SKM-1 treated with dmso at 0.1 percent for 144 hours (cell line): ENCODE measurements at regions not wholly inside any gene's neighbourhood (a gene's known extent, or its start where the extent isn't known, plus 50 kb on each side); places are given as distances from the start of the nearest gene placed in this dataset.
A peak's percentile ranks its signal among the peaks of the same experiment; 100 is the strongest.
"Not testable (repeated sequence)": the region's sequence is repeated elsewhere in the genome, so short reads cannot be mapped to it uniquely, and the experiment has no call there.

ENCODE experiments used
- DNase-seq: peaks from one replicate; lab custom pipeline; 2025; ENCODE audit not compliant: unreplicated experiment; lab: John Stamatoyannopoulos, UW

DNA sequence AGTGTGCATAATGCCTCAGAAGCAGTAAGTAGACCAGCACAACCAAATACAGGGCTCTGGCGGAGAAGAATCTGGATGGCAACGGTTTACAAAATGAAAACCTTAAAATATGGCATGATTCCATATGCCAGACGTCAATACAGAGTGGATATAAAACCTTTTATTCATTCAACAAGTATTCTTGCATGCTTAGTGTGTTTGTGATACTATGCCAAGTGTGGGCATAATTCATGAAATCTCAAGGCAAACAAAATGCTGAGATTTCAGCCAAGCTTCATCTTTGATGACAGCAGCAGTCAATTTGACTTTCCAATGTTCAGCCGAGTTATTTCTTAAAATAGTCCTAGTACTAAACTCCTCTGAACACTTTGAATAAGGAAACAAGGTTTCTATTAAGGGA, 119.4 kb downstream of the CD24 start:
- no peak for DNase-seq

DNA sequence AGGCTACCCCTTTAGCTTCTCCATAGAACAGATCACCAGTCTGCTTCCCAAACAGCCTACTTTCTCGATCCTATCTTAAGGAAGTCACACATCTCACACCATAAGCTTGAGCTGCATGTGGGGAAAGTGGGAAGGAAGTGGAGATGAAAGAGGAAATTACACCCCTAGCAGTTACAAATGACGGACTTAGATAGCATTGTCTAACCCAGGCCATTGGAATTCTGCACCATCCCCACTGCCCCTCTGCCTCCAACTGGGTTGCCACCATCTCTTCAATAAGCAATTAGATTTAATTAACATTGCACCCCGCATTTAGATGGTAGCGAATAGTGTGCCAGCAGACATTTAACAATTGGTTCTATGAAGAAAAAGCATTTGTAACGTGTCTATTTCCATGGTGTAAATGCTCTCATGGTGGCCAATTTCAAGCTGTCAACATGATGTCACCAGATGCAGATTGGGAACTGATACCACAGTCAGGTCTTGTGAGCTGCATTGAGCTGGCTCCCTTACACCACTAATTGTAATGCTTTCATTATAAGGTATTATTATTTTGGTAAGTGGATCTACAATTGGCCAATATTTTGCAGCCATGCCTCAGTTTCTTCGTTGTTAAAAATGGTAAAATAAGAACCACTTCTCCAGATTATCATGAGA, 124.7 kb downstream of the CD24 start:
- peak; percentile 68 for DNase-seq

DNA sequence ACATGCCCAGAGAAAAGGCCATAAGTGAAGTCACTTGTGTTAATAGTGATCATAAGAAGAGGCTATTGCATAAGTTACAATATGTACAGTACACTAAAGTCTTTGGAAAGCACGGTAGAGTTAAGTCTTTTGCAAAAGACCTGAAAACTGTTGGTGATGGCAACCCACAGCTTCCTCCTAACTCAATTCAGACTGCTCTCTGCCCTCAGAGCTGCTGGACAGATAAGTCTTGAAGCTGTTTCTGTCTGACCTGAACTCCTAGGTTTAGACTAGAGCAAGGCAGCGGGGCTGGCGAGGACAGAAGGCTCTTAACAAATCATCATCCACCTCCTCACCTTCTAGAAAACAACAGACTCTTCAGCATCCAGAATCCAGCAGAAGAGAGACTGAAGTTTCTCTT, 125.4 kb downstream of the CD24 start:
- DNase-seq, result peak; percentile 86

DNA sequence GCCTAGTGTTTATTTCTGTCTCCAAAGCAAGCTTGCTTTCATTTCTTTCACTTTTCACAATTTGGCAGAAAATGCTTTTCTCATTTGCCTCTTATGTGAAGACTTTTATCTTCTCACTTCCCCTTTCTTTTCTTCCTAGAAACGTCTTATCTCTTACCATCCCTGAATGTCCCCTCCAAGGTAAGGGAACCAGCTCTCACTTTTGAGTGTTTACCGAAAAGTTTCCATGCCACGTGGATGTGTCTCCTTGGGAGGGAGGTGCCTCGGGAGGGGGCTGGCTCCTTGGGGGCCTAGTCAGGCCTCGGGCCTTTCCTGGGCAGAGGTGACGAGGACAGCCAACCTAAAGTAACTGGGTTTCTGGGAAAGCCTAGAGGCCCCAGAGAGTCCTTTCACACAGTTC, 127.4 kb downstream of the CD24 start:
- no peak for DNase-seq

DNA sequence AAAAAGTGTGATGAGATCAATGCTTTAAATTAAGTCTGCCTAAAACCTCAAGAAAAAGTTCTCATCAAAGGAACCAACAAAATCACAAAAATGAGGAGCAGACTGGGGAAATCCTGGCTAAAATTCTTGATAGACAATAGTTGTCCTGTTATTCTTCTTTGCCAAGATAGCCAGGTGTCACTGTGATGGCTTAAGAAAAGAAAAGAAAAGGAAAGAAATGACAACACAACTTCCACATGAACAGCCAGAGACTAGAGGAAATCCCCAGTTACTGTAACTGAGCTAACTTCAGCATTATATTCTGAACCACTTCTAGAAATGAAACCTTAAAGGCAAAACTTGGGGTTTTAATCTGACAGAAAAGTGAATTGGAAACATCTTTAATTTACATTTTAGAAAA, 129.6 kb downstream of the CD24 start:
- DNase-seq, result no peak

DNA sequence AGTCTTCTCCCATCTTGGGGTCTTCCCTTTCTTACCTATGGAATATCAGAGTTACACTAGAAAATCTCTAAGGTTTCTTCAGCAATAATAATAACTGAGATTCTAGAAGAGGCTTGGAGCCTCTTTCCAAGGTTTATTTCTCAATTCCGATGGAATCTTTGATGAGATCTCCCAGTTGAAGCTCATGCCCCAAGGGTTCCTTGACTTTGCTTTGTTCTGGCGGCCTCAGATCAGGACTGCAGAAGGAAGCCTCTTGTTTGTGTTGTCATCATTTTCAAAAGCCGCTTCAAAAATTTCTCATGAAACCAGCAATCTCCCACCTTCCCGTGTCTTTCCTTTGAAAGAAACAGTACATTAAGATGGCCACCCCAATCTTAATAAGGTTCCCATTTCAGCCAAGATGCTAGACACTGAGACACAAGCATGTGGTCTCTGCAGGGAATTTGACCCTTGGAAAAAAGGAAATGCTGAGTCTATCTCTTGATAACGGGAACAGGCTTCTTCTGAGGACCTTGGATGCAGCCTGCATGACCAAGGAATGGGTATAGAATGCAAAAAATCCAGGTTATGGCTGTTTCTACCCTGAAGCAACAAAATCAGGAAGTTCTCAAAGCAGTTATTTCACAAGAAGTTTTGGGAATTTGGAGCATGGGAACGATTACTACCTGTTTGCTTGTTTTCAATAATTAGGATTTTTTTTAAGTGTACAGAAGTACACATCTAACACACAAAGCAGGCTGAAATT, 141.6 kb downstream of the CD24 start:
- no peak for DNase-seq

DNA sequence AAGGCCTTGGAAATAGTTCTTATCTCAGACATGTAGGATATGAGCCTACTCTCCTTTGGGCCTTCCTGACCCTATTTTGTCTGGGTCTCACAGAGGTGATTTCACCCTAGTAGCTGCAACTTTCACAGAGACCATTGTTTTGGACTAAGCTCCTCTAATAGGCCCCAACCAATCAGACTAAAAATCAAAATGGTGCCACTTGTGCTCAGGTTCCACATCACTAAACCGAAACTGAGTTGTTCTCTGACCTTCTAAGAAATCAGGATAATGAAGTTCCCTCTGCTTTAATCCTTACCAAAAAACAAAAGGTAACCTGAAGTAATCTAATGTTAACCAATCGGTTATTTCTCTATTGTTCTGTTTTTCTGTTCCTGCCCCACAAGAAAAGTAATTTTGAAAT, 143.6 kb downstream of the CD24 start:
- no peak for DNase-seq

DNA sequence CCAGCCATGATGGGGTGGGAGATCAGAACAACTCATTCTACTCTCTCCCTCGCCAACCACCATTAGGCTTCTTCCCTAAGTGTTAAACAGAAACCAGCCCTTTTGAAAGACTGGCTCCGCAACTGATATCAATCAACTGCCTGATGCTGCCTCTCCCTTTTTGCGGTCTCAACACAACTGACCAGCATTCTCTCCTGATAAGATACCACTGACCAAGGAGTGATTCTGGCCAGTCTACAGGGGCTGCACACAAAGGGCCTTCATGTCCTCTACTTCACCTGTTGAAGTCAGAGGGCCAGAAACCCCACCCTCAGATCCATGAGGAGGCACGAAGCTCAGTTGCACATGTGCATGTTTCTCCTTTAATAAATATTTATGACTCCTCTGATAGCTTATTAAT, 145.1 kb downstream of the CD24 start:
- no peak for DNase-seq

DNA sequence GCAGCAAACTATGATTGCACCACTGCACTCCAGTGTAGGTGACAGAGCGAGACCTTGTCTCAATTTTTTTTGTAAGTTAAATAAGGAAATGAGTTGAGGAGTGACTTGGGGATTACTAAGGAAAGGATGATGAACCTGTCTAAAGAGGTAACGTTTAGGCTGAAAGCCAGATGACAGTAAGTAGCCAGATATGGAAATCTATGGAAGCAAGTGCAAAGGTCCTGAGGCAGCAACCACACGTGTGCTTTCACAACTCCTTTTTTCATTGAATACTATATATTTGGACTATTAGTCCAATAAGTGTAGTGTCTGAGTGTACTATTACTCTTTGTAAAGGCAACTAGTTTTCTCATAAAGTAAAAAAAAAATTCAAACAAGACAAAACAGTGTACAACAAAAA, 147.4 kb downstream of the CD24 start:
- no peak for DNase-seq

DNA sequence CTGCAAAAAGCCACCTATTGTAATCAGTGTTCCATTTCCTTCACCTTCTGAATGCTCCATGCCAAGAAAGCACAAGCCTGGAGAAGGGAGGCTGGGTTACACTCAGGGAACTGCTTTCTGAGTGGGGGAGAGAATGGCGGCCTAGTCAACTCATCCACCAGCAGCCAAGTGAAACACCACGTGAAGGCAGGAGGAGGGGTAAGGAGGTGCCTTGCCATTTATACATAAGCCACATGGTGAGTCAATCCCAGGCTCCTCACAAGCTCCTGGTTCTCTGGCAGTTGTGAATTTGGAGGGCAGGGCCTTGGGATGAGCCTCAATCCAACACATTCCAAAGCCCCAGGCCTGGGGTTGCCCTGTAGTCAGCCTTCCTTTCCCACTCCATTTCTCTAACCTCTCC, 149.4 kb downstream of the CD24 start:
- no peak for DNase-seq

DNA sequence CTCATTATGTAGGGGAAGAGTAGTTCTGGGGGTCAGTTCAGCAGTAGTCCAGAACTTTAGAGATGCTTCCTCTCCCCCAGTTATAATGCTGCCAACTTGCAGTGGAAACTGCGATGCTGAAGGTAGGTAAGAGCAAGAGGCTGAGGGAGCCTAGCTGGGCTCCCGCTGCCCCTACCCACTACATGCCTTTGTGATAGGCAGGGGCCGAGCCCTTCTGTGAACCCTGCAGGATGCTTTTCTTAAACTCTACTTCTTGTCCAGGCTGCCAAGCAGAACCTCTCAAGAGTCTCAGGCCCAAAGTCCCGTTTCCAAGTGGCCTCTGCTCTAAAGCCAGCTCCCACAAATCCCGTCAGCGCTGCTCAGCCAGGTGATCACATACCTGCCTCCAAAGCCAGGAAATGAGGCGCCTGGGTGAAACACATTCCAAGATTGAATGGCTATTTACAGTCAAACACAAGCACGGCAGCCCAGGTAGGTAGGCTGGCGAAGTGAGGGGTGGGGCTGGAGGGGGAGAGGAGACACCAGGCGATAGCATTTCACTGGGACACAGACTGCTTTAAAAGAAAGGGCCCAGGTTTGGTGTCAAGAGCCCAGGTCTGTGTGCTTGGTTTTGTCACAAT, 150.7 kb downstream of the CD24 start:
- no peak for DNase-seq

DNA sequence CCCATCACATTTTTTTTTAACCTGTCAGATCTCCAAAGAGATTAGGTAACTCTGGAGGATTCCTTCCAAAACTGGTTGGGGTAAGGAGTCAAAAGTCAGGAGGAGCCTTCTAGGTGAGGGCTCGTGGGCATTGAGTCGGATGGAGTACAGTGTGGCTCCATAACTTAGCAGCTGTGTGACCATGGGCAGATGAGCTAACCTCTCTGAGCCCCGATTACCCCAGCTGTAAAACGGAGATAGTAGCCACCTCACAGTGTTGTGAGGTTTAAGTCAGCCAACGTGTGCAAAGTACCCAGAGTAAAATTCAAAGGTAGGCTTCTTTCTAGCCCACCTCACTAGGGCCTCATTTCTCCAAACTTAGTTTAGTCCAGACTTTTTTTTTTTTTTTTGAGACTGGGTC, 151.5 kb downstream of the CD24 start:
- no peak for DNase-seq

DNA sequence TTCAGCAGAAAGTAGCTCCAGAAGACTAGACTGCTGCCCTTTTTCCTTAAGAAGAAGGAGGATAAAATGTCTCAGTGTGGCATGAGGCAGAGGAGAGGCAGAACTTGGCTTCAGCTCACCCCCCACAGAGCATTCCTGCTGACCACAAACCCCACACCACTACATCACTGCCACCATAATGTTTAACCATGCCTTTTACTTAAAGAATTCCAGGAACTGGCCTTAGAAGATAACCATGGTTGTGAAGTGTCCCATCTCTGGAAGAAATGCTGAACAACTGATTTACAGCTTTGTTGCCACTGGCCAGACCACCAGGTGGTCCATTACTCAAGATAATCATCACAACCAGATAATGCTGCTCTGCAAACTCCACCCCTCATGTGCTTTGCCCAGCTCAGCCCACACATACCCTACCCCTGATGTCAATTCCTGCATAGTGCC, 154.1 kb downstream of the CD24 start:
- DNase-seq, result no peak

DNA sequence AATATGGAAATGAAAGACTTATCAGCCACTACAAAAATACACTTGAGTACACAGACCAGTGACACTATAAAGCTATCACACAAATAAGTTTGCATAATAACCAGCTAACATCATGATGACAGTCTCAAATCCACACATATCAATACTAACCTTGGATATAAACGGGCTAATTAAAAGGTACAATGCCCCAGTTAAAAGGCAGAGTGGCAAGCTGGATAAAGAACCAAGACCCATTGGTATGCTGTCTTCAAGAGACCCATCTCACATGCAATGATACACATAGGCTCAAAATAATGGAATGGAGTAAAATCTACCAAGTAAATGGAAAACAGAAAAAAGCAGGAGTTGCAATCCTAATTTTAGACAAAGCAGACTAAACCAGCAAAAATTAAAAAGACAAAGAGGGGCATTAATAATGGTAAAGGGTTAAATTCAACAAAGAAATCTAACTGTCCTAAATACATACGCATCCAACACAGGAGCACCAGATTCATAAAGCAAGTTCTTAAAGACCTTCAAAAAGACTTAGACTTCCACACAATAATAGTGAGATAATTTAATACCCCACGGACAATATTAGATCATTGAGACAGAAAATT, 163.3 kb downstream of the CD24 start:
- no peak for DNase-seq

DNA sequence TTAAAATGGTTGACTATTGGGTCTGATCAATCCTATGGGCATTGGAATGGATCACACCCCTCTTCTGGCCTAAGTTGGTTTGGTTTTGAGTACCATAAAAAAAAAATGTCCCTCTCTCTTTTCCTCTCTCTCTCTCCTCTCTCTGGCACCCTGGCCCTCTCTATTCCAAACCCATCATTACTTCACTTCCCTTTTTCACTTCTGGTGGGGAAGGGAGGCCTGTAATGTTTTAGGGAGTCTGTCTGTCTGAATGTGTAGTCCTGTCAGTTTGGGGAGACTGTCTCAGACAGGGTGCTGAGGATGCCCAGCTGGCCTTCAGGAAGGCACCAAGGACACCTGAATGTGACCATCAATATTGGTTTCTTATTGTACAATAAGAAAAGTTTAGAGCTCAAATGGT, 165.8 kb downstream of the CD24 start:
- DNase-seq, result no peak

DNA sequence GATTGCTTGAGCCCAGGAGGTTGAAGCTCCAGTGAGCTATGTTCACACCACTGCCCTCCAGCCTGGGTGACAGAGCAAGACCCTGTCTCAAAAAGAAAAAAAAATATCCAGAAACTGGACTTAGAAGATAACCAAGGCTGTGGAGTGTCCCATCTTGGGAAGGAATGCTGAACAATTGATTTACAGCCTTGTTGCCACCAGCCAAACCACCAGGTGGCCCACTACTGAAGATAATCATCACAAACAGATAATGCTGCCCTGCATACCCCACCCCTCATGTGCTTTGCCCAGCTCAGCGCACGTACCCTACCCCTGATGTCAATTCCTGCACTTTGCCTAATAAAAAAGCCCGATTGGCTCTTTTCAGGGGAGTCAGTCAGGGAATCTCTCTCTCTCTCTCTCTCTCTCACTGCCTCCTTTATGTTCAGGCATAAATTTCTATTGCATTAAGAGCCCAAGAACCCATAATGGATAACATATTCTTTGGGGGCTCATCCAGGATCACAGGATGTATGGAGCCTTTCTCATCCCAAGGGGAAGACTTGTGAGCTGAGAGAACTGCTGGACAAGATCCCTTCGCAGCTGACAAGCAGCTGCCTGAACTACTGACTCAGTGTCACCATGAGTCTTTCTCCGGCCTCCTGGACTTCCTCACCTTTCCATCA, 166.4 kb downstream of the CD24 start:
- no peak for DNase-seq

DNA sequence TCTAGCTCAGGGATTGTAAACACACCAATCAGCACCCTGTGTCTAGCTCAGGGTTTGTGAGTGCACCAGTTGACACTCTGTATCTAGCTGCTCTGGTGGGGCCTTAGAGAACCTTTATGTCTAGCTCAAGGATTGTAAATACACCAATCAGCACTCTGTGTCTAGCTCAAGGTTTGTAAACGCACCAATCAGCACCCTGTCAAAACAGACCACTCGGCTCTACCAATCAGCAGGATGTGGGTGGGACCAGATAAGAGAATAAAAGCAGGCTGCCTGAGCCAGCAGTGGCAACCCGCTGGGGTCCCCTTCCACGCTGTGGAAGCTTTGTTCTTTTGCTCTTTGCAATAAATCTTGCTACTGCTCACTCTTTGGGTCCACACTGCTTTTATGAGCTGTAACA, 168.3 kb downstream of the CD24 start:
- not testable (repeated sequence) for DNase-seq

DNA sequence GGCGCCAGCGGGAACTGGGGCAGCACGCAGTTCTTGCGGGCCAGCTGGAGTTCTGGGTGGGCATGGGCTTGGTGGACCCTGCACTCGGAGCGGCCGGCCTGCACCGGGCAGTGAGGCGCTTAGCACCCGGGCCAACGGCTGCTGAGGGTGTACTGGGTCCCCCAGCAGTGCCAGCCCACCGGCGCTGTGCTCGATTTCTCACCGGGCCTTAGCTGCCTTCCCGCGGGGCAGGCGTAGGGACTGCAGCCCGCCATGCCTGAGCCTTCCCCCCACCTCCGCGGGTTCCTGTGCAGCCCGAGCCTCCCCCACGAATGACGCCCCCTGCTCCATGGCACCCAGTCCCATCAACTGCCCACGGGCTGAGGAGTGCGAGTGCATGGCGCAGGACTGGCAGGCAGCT, 168.8 kb downstream of the CD24 start:
- no peak for DNase-seq

DNA sequence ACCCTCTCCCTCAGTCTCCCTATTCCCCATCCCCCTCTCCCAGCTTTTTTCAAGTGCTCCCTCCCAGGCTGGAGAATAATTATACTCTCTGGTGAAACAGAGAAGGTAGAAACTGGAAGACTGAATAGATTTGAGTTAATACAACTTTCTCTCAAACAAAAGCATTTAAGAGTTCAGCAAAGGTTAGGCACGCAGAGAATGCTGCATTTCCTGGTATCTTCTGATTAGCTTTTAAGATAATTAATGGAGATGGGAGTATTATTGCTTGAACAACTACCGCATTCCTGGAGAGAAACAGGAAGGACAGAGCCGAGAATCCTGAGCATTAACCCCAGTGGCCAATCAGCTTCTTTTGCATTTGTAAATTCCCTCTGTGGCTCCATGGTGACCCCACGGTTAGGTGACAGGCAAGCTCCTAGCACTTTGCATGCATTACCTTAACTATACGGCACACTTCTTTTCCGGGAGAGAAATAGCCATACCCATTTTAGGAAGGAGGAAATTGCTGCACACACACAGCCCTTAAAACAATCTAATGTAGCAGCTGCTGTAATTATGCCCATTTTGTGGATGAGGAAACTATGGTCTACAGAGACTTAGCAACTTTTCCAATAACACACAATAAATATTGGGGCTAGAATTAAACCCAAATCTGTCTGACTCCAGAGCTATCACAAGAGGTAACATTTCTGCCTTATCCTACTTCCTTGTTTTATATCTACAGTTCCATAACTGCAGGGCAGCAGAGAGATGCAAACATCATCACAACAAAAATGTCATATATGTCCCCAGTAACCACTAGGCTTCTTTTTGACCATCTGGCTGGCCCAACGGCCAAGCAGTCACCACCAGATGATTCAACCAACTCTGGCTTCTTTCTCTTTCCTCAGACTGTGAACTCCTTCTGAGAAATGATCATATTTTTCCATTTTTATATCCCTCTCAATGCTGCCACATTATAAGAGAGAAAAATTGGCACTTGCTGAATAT, 169.9 kb downstream of the CD24 start:
- DNase-seq, result no peak

DNA sequence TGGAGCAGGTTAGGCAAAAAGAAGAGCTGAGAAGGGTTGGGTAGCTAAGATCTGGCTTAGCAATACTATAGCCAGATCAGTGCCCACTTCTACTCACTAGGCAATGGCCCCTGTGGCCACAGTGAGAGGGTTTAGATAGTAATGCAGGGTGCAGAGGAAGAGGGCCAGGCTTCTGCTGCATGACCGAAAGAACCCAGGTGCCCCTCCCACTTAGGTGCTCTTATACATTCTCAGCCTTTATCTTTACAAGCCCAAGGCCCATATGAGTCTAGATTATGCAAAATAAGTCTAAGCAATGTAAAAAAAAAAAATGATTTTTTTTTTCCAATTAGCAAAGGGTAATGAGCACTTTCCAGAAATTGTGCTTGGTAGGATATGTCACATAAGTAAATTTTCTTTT, 171.3 kb downstream of the CD24 start:
- no peak for DNase-seq
